Endothelial cell of umbilical vein (primary cell): ENCODE measurements at regions not wholly inside any gene's neighbourhood (a gene's known extent, or its start where the extent isn't known, plus 50 kb on each side); places are given as distances from the start of the nearest gene placed in this dataset.

Source experiments
- BruUV-seq: library from RNA; stranded (reverse); fragments of 400-500 nt; replicated peaks from 2 replicates; lab custom pipeline; 2021; lab: Mats Ljungman, UMichigan
- CTCF ChIA-PET: fragments of 300-600, 350-600 bp; sonication (Branson Sonifier 250); formaldehyde crosslinking; loops from one replicate; lab custom pipeline; 2021; ENCODE audit warnings: antibody characterized with exemption, inconsistent platforms; lab: Charles Lee
- POLR2A ChIA-PET: fragments of 300-600, 350-600 bp; sonication (Branson Sonifier 250); formaldehyde crosslinking; loops from one replicate; lab custom pipeline; 2021; ENCODE audit warnings: antibody characterized with exemption, inconsistent platforms; lab: Charles Lee
- DNase-seq: peaks from one replicate; pipeline ENCODE4 v3.0.0-alpha.2; 2011; ENCODE audit warnings: low read depth, low spot score
- FAIRE-seq: peaks from 2 replicates; lab custom pipeline; 2011; peaks lifted over from hg19 to GRCh38; lab: Jason Lieb, UNC
- H2AFZ ChIP-seq: 2 replicates; pipeline ENCODE4 v1.6.0; 2012; ENCODE audit warnings: low read depth, low read length, control low read depth, inconsistent platforms
- H3K27ac ChIP-seq: 2 replicates; pipeline ENCODE4 v1.5.1; 2011; ENCODE audit warnings: low read depth, mild to moderate bottlenecking, control low read depth, low read length, moderate library complexity; ENCODE audit not compliant: insufficient read depth
- H3K27me3 ChIP-seq, 2 experiments: 2 replicates each; pipeline versions ENCODE4 v1.6.0 to v1.6.1; 2011; ENCODE audit warnings: low read length in 2 of 2, mixed read lengths in 1 of 2; ENCODE audit not compliant: control insufficient read depth in 2 of 2, insufficient read depth in 2 of 2
- H3K36me3 ChIP-seq, 2 experiments: 2 replicates in 1 of 2; 3 replicates in 1 of 2; pipeline ENCODE4 v1.5.1; 2011; ENCODE audit warnings: low read length in 2 of 2, mild to moderate bottlenecking in 1 of 2, moderate library complexity in 1 of 2; ENCODE audit not compliant: control insufficient read depth in 2 of 2, insufficient read depth in 2 of 2; ENCODE audit errors: extremely low read depth in 1 of 2
- H3K4me1 ChIP-seq: 3 replicates; pipeline ENCODE4 v1.5.1; 2011; ENCODE audit warnings: mild to moderate bottlenecking, low read length; ENCODE audit not compliant: control insufficient read depth, insufficient read depth; ENCODE audit errors: extremely low read depth
- H3K4me2 ChIP-seq: 2 replicates; pipeline ENCODE4 v1.6.1; 2011; ENCODE audit warnings: low read length, control low read depth, mixed read lengths; ENCODE audit not compliant: insufficient read depth
- H3K4me3 ChIP-seq, 3 experiments: fragments of 200-600 bp in 1 of 3; sonication (generic), shearing (Covaris generic) in 1 of 3; replicated peaks in 1 of 3; 2 replicates each; pipeline ENCODE4 v1.5.1; 2011 to 2016; ENCODE audit warnings: control low read depth in 3 of 3, low read length in 3 of 3, mild to moderate bottlenecking in 2 of 3, inconsistent platforms in 1 of 3, low read depth in 1 of 3, moderate library complexity in 1 of 3; ENCODE audit not compliant: insufficient read depth in 1 of 3
- H3K79me2 ChIP-seq: 2 replicates; pipeline ENCODE4 v1.6.0; 2012; ENCODE audit warnings: low read length, inconsistent platforms; ENCODE audit not compliant: control insufficient read depth, insufficient read depth
- H3K9ac ChIP-seq: replicated peaks from 2 replicates; pipeline ENCODE3; 2011; ENCODE audit warnings: low read length, control low read depth; ENCODE audit not compliant: insufficient read depth; ENCODE audit errors: extremely low read depth
- H3K9me1 ChIP-seq: replicated peaks from 3 replicates; pipeline ENCODE4 v1.6.0; 2011; ENCODE audit warnings: mild to moderate bottlenecking, low read length; ENCODE audit not compliant: control insufficient read depth, insufficient read depth; ENCODE audit errors: extremely low read depth
- H3K9me3 ChIP-seq: replicated peaks from 2 replicates; pipeline ENCODE4 v1.5.1; 2012; ENCODE audit warnings: low read length, inconsistent platforms; ENCODE audit not compliant: control insufficient read depth, insufficient read depth
- H4K20me1 ChIP-seq: replicated peaks from 2 replicates; pipeline ENCODE3; 2011; ENCODE audit warnings: mild to moderate bottlenecking, low read length; ENCODE audit not compliant: control insufficient read depth, insufficient read depth; ENCODE audit errors: extremely low read depth
- FOS ChIP-seq: IDR thresholded peaks from 2 replicates; pipeline ENCODE4 v1.6.1; 2011; ENCODE audit warnings: mild to moderate bottlenecking, low read length, moderate library complexity, borderline replicate concordance; ENCODE audit not compliant: insufficient read depth
- GATA2 ChIP-seq: IDR thresholded peaks from 2 replicates; pipeline ENCODE4 v1.7.0; 2011; ENCODE audit warnings: low read depth, mild to moderate bottlenecking, moderate library complexity, mixed read lengths, low read length; ENCODE audit not compliant: insufficient read length, insufficient read depth
- MYC ChIP-seq: IDR thresholded peaks from one replicate; pipeline ENCODE4 v1.6.1; 2011; ENCODE audit warnings: mild to moderate bottlenecking, low read depth, low read length
- dilution Hi-C: fragments of 300-500 bp; cut with MboI; formaldehyde crosslinking; loops from one replicate; pipeline ENCODE4 v1.15.0; 2019; ENCODE audit warnings: low sequenced_read_pairs; ENCODE audit not compliant: extremely low pct_ligation_motif_present
- intact Hi-C: fragments of 100-400 bp; cut with micrococcal nuclease; formaldehyde crosslinking; loops from one replicate; pipeline ENCODE4 v1.10.0; 2022
- TF ChIP-seq, protein P1 (sequence below): IDR thresholded peaks from 2 replicates; pipeline ENCODE4 v1.6.1; 2011; ENCODE audit not compliant: insufficient read depth, insufficient read length

GRCh38 chr2:64359892-64360657, 93.9 kb upstream of the LGALSL start:
- ChIA-PET POLR2A (interaction anchor here (0.5 kb wide), 1 partner anchor 96 kb away, joined by 3 read pairs; no protein-coding TSS in a partner anchor), CTCF (interaction anchor here (0.9 to 2.2 kb wide), 10 partner anchors 29 to 529 kb away, joined by 3 to 18 read pairs (median 3); no protein-coding TSS in a partner anchor)
- dilution Hi-C loops (no loop called here), intact Hi-C loops (loop anchor here (1.0 kb wide), 1 partner anchor 94 kb away; the partner anchor contains the start of gene LGALSL)
- Histone ChIP-seq H3K9me3 (no peaks in the 10 kb centered on the region), H3K27me3 (peaks cover 6 to 22% of the 10 kb centered on the region in 2 experiments), H4K20me1 (no peaks in the 10 kb centered on the region), H3K4me3 (no peak overlapping the region), H3K4me2 (no peak overlapping the region), H3K9me1 (no peaks in the 10 kb centered on the region), H3K27ac (no peak overlapping the region), H2AFZ (peak overlapping the region; percentile 76), H3K4me1 (peaks cover 3% of the 10 kb centered on the region), H3K9ac (no peak overlapping the region), H3K79me2 (no peaks in the 10 kb centered on the region), H3K36me3 (no peaks in the 10 kb centered on the region)
- peak; percentile 97 for FAIRE-seq
- peak; percentile 43 for TF ChIP-seq MYC
- no peak for TF ChIP-seq GATA2
- TF ChIP-seq FOS: peak; percentile 75
- TF ChIP-seq, protein P1, sequence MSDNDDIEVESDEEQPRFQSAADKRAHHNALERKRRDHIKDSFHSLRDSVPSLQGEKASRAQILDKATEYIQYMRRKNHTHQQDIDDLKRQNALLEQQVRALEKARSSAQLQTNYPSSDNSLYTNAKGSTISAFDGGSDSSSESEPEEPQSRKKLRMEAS: no peak
- BruUV-seq: no TSS peak
- DNase-seq: peak; percentile 80
